Amniotic epithelial cell (primary cell): ENCODE measurements at regions not wholly inside any gene's neighbourhood (a gene's known extent, or its start where the extent isn't known, plus 50 kb on each side); places are given as distances from the start of the nearest gene placed in this dataset.
"Not testable (repeated sequence)": the region's sequence is repeated elsewhere in the genome, so short reads cannot be mapped to it uniquely, and the experiment has no call there.

ENCODE experiments used
- DNase-seq: peaks from one replicate; pipeline ENCODE4 v3.0.0-alpha.2; 2010; ENCODE audit warnings: low read depth

GRCh38 chr22:23437779-23438178 lies 142.3 kb downstream of the IGLL1 start:
- DNase-seq = no peak

- DNase-seq = not testable (repeated sequence)
These were observed 143.0 kb downstream of the IGLL1 start for GRCh38 chr22:23437107-23437395.

GRCh38 chr22:23436354-23437106 lies 143.6 kb downstream of the IGLL1 start:
- not testable (repeated sequence) for DNase-seq

GRCh38 chr22:23435186-23435585 lies 144.9 kb downstream of the IGLL1 start:
- DNase-seq = not testable (repeated sequence)

- DNase-seq = not testable (repeated sequence)
These were observed 145.8 kb downstream of the IGLL1 start for GRCh38 chr22:23434198-23434830.

- not testable (repeated sequence) for DNase-seq
These were observed 146.7 kb downstream of the IGLL1 start for GRCh38 chr22:23433127-23434005.

GRCh38 chr22:23432719-23433118 lies 147.4 kb downstream of the IGLL1 start:
- DNase-seq = not testable (repeated sequence)

GRCh38 chr22:23431337-23432072 lies 148.6 kb downstream of the IGLL1 start:
- DNase-seq = peak; percentile 60

- DNase-seq = peak; percentile 73
These were observed 155.5 kb downstream of the IGLL1 start for GRCh38 chr22:23424551-23425068.

GRCh38 chr22:23424031-23424430 lies 156.1 kb downstream of the IGLL1 start:
- no peak for DNase-seq

- DNase-seq = not testable (repeated sequence)
These were observed 157.8 kb downstream of the IGLL1 start for GRCh38 chr22:23422281-23422680.

GRCh38 chr22:23421300-23421699 lies 158.8 kb downstream of the IGLL1 start:
- DNase-seq = not testable (repeated sequence)

- no peak for DNase-seq
These were observed 160.2 kb downstream of the IGLL1 start for GRCh38 chr22:23419931-23420330.

- peak; percentile 41 for DNase-seq
These were observed 160.9 kb downstream of the IGLL1 start for GRCh38 chr22:23419171-23419570.

- peak; percentile 92 for DNase-seq
These were observed 161.8 kb downstream of the IGLL1 start for GRCh38 chr22:23418159-23418788.

GRCh38 chr22:23417327-23417726 lies 162.8 kb downstream of the IGLL1 start:
- DNase-seq = peak; percentile 82

GRCh38 chr22:23416169-23416690 lies 163.9 kb downstream of the IGLL1 start:
- DNase-seq = not testable (repeated sequence)

- DNase-seq = no peak
These were observed 164.6 kb downstream of the IGLL1 start for GRCh38 chr22:23415490-23415851.

GRCh38 chr22:23414727-23415489 lies 165.2 kb downstream of the IGLL1 start:
- DNase-seq = no peak

- no peak for DNase-seq
These were observed 168.4 kb downstream of the IGLL1 start for GRCh38 chr22:23411739-23412138.
